Epithelial cell of proximal tubule (primary cell): ENCODE measurements at regions not wholly inside any gene's neighbourhood (a gene's known extent, or its start where the extent isn't known, plus 50 kb on each side); places are given as distances from the start of the nearest gene placed in this dataset.

Experiments
- DNase-seq: peaks from one replicate; pipeline ENCODE4 v3.0.0-alpha.2; 2011; ENCODE audit warnings: low read depth
- H3K4me3 ChIP-seq: 2 replicates; pipeline ENCODE4 v1.5.1; 2011; ENCODE audit warnings: low read depth, mild to moderate bottlenecking, low read length
- CTCF ChIP-seq: conservative IDR thresholded peaks from 2 replicates; pipeline ENCODE4 v1.5.1; 2012; ENCODE audit warnings: low read depth, mild to moderate bottlenecking, low read length

- DNase-seq, result no peak
- no peak overlapping the region for H3K4me3 ChIP-seq
- TF ChIP-seq CTCF, result no peak
Measured at GRCh38 chr10:111732166-111732785, 451.3 kb downstream of the GPAM start.

DNA sequence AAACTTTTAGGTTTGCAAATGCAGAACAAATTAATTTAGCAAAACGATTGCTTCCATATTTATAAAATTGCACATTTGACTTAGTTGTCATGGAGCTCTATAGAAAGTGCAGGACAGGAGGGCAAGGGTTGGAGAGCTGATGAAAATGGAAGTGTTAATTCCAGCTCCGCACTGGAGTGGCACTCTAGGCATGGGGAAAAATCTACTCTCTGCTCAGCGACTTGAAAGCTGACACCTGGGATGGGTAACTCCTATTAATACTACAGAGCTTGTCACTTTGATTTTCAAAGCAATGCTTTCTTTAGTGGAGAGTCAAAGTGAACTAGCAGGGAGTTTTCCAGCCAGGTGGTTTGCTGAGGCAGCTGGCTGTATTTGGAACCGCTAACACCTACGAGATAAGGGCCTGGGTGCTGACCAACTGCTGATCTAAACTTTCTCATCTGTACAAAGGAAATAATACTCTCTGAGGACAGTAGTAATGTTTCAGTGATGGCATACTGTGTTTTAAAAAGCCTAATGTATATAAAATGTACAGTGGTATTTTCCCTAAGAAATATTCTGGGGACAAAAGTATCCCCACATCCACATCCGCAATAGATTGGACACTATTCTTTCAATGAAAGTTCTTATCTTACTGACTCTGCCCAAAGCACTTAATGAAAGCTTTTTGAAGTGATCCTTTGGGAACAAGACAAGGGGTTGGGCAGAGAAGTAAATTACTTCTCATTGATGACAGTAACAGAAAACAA lies 444.3 kb downstream of the GPAM start:
- TF ChIP-seq CTCF, result no peak
- DNase-seq, result no peak
- no peak overlapping the region for H3K4me3 ChIP-seq

GRCh38 chr10:111739874-111740139 lies 443.8 kb downstream of the GPAM start:
- no peak for DNase-seq
- no peak overlapping the region for H3K4me3 ChIP-seq
- no peak for TF ChIP-seq CTCF

DNA sequence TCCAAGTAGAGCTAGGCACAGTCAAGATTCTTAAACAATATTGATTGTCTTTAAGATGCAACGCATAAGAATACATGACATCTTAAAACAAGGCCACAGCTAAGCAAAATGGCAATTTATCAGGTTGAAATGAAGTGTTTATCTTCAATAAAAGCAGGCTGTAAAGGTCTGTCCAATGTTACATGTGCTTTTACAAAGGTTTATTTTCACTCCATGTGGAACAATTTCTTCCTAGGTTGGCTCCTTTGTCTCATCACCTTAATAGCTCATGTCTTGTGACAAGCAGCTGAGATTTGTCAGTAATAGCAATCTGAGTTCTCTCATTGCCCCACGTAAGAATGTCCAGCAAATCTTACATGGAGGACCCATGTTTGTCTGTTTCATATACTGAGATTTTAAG lies 437.6 kb downstream of the GPAM start:
- DNase-seq, result no peak
- no peak for TF ChIP-seq CTCF
- H3K4me3 ChIP-seq, result no peak overlapping the region

GRCh38 chr10:111747751-111748150 lies 435.8 kb downstream of the GPAM start:
- no peak overlapping the region for H3K4me3 ChIP-seq
- no peak for DNase-seq
- TF ChIP-seq CTCF, result no peak

- TF ChIP-seq CTCF, result no peak
- H3K4me3 ChIP-seq, result no peak overlapping the region
- no peak for DNase-seq
Measured at GRCh38 chr10:111748184-111748583, 435.4 kb downstream of the GPAM start.

GRCh38 chr10:111750165-111750849 lies 433.3 kb downstream of the GPAM start:
- no peak for TF ChIP-seq CTCF
- no peak overlapping the region for H3K4me3 ChIP-seq
- DNase-seq, result no peak
